B cell (primary cell): ENCODE measurements at regions not wholly inside any gene's neighbourhood (a gene's known extent, or its start where the extent isn't known, plus 50 kb on each side); places are given as distances from the start of the nearest gene placed in this dataset.

ENCODE experiments used
- EZH2 ChIP-seq: IDR thresholded peaks from 2 replicates; pipeline ENCODE4 v1.6.1; 2012; ENCODE audit warnings: borderline replicate concordance, low read depth, mild to moderate bottlenecking, moderate library complexity, low read length; ENCODE audit not compliant: insufficient read depth, poor library complexity, severe bottlenecking
- TF ChIP-seq, protein P1 (sequence below): fragments of 200-600 bp; IDR thresholded peaks from one replicate; pipeline ENCODE4 v1.8.0; 2022; ENCODE audit warnings: antibody characterized with exemption, mild to moderate bottlenecking

DNA sequence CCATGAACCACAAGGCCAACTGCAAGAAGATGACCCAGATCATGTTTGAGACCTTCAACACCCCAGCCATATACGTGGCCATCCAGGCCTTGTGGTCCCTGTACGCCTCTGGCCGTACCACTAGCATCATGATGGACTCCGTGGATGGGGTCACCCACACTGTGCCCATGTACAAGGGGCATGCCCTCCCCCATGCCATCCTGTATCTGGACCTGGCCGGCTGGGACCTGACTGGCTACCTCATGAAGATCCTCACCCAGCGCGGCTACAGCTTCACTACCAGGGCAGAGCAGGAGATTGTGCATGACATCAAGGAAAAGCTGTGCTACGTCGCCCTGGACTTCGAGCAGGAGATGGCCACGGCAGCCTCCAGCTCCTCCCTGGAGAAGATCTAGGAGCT lies 153.7 kb downstream of the CAVIN4 start:
- TF ChIP-seq, protein P1, sequence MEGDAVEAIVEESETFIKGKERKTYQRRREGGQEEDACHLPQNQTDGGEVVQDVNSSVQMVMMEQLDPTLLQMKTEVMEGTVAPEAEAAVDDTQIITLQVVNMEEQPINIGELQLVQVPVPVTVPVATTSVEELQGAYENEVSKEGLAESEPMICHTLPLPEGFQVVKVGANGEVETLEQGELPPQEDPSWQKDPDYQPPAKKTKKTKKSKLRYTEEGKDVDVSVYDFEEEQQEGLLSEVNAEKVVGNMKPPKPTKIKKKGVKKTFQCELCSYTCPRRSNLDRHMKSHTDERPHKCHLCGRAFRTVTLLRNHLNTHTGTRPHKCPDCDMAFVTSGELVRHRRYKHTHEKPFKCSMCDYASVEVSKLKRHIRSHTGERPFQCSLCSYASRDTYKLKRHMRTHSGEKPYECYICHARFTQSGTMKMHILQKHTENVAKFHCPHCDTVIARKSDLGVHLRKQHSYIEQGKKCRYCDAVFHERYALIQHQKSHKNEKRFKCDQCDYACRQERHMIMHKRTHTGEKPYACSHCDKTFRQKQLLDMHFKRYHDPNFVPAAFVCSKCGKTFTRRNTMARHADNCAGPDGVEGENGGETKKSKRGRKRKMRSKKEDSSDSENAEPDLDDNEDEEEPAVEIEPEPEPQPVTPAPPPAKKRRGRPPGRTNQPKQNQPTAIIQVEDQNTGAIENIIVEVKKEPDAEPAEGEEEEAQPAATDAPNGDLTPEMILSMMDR = no peak
- TF ChIP-seq EZH2 = no peak
